Astrocyte of the spinal cord (primary cell): ENCODE measurements at regions not wholly inside any gene's neighbourhood (a gene's known extent, or its start where the extent isn't known, plus 50 kb on each side); places are given as distances from the start of the nearest gene placed in this dataset.
A peak's percentile ranks its signal among the peaks of the same experiment; 100 is the strongest.

Experiments
- DNase-seq: peaks from one replicate; pipeline ENCODE4 v3.0.0; 2011; ENCODE audit warnings: low read depth, low spot score
- H3K4me3 ChIP-seq: 2 replicates; pipeline ENCODE4 v1.5.1; 2011; ENCODE audit warnings: low read depth, mild to moderate bottlenecking, low read length, moderate library complexity
- CTCF ChIP-seq: IDR thresholded peaks from 2 replicates; pipeline ENCODE4 v1.5.1; 2012; ENCODE audit warnings: low read depth, mild to moderate bottlenecking, low read length, inconsistent platforms
- in situ Hi-C: cut with HindIII; loops from 2 replicates; pipeline ENCODE4 v1.10.0; 2017; ENCODE audit warnings: low sequenced_read_pairs

GRCh38 chr10:3887404-3887803 is 102.4 kb upstream of the KLF6 start:
- H3K4me3 ChIP-seq, result no peak overlapping the region
- DNase-seq, result no peak
- in situ Hi-C loops, result no loop called here
- no peak for TF ChIP-seq CTCF

- peak; percentile 96 for DNase-seq
- no peak for TF ChIP-seq CTCF
- H3K4me3 ChIP-seq, result no peak overlapping the region
- in situ Hi-C loops, result no loop called here
Observed at GRCh38 chr10:3886641-3887251, 101.7 kb upstream of the KLF6 start.

DNA sequence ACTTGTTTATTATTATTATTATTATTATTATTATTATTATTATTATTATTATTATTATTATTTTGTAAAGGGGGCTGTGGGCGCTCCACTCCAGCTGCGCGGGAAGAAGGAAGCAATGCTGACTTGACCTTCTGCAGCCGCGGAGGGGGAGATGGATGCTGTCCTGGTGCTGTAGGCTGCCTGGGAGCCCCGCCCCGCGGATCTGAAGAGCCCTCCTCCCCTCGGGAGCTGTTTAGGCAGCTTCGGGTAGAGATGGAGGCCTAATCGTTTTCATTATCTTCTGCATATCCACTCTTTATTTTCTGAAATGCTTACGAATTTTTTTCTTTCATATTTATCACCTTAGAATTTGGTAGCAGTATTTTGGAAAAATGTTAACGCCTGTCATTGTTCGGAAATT is 101.2 kb upstream of the KLF6 start:
- H3K4me3 ChIP-seq, result no peak overlapping the region
- no peak for TF ChIP-seq CTCF
- in situ Hi-C loops, result no loop called here
- peak; percentile 77 for DNase-seq

DNA sequence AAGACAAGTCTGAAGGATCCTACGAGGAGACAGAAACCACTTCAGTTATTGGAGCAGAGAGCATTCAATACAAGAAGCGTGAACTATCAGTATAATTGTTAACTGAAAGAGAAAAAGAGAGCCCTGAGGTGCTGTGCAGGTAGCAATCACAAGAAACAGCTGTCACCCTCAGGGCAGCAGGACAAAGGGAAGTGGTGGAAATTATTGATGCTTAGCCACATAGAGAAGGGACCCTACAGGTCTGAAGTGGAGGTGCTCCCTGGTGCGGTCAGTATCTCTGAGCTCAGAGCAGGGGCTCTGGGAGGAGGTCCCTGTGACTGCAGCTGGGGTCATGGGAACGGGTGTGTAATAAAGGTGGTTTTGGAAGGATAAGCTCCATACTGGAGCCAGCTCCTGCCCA is 97.8 kb upstream of the KLF6 start:
- no peak for TF ChIP-seq CTCF
- no peak for DNase-seq
- H3K4me3 ChIP-seq, result no peak overlapping the region
- in situ Hi-C loops, result no loop called here

- H3K4me3 ChIP-seq, result no peak overlapping the region
- no peak for DNase-seq
- no peak for TF ChIP-seq CTCF
- in situ Hi-C loops, result no loop called here
Observed at GRCh38 chr10:3881622-3882021, 96.6 kb upstream of the KLF6 start.

- DNase-seq, result no peak
- no peak for TF ChIP-seq CTCF
- in situ Hi-C loops, result no loop called here
- H3K4me3 ChIP-seq, result no peak overlapping the region
Observed at GRCh38 chr10:3879073-3879472, 94.1 kb upstream of the KLF6 start.
